ENCODE measurements at regions not wholly inside any gene's neighbourhood (a gene's known extent, or its start where the extent isn't known, plus 50 kb on each side); places are given as distances from the start of the nearest gene placed in this dataset.

- no peak for TF ChIP-seq ZNF8 (CRISPR knock-in tag; IDR thresholded peaks at IDR 0.05)
- TF ChIP-seq ZFP30 (CRISPR knock-in tag; IDR thresholded peaks at IDR 0.05): no peak
Measured at GRCh38 chr12:111160350-111161241, 208.3 kb downstream of the PHETA1 start.
